Jurkat, Clone E6-1 (cell line): ENCODE measurements at regions not wholly inside any gene's neighbourhood (a gene's known extent, or its start where the extent isn't known, plus 50 kb on each side); places are given as distances from the start of the nearest gene placed in this dataset.
A peak's percentile ranks its signal among the peaks of the same experiment; 100 is the strongest.
"Not testable (repeated sequence)": the region's sequence is repeated elsewhere in the genome, so short reads cannot be mapped to it uniquely, and the experiment has no call there.

Experiments used
- DNase-seq: peaks from one replicate; pipeline ENCODE4 v3.0.0-alpha.2; 2011; ENCODE audit warnings: low read depth, low spot score
- H3K4me3 ChIP-seq: 2 replicates; pipeline ENCODE4 v1.5.1; 2011; ENCODE audit warnings: mild to moderate bottlenecking, low read length, control low read depth, moderate library complexity

DNA sequence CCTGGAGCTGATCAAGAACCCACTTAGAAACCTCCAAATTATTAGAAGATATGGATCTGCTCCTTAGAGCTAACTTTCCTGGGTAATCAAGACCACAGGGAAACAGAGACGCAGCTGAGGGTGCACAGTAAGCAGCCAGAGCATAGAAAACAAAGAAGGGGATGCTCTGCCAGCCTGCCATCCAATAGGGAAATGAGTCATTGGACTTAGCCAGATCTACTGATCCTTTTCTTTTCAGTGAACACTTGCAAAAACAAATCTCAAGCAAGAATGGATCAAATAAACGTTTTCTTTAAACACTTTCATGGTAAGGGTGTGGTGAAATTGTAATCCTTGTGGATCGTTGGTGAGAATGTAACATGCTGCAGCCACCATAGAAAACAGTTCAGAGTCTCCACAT lies 474.0 kb downstream of the LTN1 start:
- no peak for DNase-seq
- H3K4me3 ChIP-seq: no peak overlapping the region

DNA sequence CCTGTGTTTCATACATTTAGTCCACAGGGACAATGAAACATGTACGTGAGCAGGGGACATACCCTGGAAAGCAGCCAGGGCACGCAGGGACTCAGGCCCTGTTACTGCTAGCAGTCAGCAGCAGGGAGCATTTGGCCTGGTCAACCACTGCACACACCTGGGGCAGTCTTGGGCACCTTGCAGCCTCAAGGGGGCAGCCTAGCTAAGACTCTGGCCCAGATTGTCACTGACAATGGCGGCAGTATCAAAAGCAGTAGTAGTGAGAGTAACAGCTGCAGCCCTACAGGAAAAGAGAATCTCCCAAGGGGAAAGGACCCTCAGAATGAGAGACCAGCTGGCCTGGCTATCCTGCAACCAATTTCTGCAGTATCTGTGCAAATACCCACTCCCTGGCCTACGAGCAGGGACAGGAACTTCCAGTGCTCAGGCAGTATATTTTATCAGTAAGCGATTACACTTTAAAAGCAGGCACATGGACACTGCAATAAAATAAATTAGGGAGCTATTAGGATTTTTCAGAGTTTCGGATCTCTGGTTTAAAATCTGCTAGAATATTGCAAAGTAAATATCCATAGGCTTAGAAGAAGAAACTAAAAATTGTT lies 475.6 kb downstream of the LTN1 start:
- H3K4me3 ChIP-seq: no peak overlapping the region
- peak; percentile 37 for DNase-seq

DNA sequence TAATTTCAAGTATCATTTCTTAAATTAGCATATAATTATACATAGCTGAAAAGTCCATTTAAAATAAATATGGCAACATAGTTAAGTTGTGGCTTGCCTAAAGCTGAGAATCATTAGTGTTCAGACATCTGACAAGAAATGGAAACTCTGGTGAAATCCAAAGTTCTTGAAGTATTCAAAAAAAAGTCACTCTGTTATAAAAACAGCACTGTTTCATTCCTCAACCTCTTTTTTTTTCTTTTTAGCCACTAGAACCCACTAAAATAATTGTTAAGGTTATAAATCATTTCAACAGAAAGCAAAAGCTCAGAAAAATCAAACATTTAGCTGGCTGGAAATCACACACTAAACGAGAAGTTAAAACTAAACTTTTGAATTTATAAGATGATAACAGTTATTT lies 476.7 kb downstream of the LTN1 start:
- no peak for DNase-seq
- no peak overlapping the region for H3K4me3 ChIP-seq

DNA sequence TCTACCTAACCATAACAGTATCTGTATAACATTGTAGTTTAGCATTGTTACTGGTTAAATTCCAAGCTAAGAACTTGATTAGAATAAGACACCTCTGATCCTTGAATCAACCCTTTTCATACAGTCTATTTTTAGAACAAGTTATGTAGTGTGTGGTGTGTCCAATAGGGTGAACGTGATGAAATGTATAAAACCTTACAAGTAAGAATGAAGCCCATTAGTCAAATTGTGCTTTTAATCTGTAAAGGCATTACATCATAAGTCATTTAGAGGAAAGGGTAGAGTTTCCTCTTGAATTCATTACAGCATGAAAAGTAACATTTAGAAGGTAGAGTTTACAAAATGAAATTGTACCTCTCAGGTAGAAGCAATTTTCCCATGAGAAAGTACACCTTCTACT lies 479.2 kb downstream of the LTN1 start:
- no peak for DNase-seq
- H3K4me3 ChIP-seq: no peak overlapping the region

DNA sequence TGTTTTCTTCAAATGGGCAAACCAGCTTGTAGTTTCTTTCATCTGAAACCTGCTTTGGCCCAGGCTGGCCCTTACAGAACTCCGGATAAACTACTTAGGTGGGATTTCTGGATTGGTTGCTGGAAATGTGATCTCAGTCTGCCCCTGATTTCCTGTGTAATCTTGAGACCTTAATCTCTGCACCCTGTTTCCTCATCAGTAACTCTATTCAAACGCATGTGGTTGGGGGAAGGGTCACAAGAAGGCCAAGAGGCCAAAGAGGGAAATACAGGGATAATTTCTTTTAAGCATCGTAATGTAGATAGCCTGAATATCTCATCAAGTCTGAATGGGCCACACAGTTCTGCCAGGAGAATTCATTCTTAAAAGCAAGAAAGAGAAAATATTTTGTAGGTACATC lies 483.6 kb downstream of the LTN1 start:
- no peak overlapping the region for H3K4me3 ChIP-seq
- no peak for DNase-seq

DNA sequence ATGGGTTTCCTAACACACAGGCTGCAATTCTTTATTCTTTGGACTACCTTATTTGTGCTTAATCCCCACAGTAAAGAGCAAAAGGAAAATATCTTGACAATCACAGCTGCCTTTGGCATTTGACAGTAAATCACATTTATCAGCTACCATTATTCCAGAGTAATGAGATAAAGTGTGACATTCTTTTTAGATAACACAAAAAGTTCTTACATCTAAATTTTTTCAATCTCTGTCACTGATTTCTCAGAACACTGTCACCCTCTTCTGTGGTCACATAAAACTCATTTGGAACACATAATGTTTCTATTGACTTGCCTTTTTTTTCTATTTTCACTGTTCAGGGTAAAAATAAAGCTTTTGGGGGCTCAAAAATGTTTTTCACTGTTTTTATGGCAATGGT lies 484.6 kb downstream of the LTN1 start:
- no peak for DNase-seq
- no peak overlapping the region for H3K4me3 ChIP-seq

DNA sequence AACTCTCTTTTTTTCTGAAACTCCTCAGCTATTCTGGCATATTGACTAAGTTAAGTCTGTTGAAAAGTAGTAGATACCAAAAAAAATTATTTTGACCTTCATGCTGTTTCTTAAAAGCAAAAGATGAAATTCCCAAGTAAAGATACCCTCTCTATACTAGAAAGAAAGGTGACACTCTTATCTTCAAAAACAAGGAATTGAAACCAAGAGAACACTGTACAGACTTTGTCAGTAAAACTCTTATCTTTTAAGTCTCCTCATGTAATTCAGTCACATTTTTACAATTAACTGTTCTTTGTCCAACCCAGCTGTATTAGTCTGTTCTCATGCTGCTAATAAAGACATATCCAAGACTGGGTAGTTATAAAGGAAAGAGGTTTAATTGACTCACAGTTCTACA lies 496.2 kb downstream of the LTN1 start:
- H3K4me3 ChIP-seq: no peak overlapping the region
- DNase-seq: no peak

DNA sequence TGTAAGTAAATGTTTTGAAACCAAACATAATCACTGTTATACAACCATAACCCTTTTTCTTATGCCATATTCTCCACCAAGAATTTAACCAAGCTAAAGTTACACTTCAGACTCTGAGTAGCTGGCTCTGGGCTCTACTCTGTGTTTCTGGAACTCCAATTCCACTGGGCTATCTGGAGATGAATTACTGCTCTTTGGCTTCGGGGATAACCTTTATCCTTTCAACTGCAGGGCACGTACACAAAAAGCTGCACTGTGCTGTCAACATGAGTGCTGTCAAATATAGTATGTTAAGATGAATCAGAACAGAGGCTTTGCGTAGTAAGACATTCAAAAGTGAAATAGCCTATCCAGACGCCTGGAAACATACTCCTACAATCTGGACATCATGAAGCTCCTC lies 500.6 kb downstream of the LTN1 start:
- DNase-seq: no peak

DNA sequence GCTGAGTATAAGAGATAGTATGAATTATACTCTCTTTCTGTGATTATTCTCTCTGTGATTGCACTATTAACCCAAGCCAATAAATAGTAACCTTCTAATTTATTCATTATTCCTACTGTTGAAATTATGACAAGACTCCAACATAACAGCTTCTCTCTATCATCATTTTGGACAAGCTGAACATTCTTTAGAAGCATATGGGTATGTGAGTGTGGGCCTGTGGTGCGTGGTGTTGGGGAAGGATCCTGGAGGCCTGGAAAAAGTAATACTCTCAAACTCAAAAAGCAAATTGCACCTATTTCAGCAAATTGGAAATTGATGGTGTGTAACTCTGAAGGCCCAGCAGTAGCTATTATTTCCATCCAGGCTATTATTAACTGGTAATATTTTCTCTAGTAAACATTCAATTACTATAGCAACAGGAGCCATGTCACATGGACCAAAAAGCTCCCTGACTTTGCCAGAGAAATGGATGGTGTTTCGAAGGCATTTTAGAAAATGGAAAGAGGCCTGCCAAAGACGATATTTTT lies 502.8 kb downstream of the LTN1 start:
- H3K4me3 ChIP-seq: no peak overlapping the region
- no peak for DNase-seq

More for the DNA sequence above, 500.6 kb downstream of the LTN1 start:
- H3K4me3 ChIP-seq: no peak overlapping the region

DNA sequence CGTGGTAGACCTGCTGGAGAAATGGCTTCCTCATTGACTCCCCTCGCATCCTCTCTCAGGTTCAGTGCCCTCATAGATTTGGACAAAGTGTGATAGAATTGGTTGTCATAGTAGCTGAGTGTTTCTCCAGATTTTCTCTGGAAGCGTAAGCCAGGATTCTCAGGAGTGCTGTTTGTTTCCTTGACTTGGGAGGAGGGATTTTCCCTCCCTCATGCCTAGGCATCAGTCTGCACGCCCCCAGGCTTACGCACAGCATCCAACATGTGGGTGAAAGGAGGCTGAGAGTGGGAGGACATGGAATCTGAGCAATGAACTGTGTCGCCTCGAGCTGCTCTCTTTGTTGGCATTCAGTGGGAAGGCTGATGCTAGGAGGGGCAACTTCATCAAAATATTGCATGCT lies 503.5 kb downstream of the LTN1 start:
- no peak overlapping the region for H3K4me3 ChIP-seq
- no peak for DNase-seq

DNA sequence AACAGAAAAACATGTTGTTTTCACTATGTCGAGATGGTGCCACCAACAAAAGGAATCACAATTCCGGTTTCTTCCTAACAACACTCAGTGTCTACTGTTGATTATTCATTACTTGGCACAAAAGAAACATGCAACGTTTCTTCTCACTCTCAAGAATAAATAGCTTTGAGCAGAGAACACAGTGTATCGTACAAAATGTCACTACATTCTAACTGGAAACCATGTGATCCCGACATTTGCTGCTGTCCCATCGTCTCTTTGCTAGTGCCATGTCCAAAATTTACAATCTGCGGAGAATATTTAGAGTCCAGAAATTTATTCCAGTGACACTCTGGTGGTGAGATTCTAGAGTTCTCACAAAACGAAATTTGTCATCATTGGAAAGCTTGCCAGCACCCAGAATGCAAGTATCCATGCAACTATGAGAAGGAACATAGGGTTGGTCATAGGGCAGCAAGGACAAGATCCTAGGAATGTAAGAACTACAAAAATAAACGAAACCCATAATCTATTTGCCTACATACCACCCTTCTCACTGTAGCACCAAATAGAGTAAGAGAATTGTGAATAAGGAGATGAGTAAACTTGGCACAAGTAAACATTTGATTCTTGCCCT lies 505.1 kb downstream of the LTN1 start:
- DNase-seq: no peak

DNA sequence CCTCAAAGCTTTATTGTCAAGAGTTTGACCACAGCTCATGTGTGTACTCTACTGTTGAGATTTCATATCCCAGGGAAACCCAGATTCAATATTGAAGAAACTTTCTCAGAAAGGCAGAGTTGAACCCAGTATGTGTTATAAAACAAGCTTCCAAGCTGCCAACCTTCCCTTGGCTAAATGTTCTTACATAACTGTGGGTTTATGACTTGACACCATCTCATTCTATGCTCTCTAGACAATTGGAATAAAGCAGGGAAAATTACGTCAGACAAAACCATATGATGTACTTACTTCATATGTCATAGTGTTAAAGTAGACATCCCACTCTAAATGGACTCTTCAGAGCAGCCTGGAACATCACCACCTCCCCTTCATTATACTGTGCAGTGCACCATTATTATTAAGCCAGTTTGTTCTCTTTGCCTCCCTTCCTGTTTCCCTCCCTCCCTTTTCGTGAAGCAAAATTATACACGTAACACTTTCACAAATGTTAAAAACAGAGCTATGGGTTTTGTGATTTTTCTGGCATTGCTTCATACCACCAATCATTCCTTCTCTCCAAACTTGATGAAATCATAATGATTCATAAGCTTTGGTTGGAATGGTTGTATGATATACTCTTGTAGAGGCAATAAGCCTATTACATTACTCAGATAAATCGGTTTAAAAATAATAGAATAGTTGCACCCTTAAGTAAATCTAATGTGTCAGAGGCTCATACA lies 507.2 kb downstream of the LTN1 start:
- DNase-seq: no peak

More for the DNA sequence above, 505.1 kb downstream of the LTN1 start:
- H3K4me3 ChIP-seq: no peak overlapping the region

DNA sequence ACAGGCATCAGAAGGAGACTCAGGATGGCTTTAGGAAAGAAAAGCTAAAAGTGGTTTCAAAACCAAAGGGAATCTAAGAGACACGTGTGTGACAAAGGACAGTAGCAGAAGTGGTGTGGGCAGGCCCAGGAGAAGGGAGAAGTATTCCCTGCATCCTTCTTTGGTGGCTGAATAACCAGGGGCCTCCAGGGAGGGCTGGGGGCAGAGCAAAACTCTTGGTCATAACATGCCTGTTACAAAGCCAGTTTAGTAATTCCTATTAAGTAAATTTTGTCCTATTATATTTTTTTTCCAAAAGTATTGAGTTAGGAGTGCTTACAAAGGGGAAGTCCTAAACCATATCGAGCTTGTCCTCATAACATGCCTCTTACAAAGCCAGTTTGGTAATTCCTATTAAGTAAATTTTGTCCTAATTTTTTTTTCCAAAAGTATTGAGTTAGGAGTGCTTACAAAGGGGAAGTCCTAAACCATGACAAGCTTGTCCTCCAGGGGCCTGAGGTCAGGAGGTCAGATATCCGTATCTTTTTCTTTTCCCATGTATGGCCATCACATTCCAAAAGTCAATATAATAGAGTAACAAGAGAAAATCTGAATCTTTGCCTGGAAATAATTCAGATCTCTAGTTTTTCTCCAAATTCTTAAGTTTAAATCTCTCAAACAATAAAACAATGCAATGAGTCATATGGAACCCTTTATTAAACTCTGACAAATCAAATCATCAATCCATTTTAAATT lies 509.2 kb downstream of the LTN1 start:
- H3K4me3 ChIP-seq: no peak overlapping the region

More for the DNA sequence above, 507.2 kb downstream of the LTN1 start:
- H3K4me3 ChIP-seq: no peak overlapping the region

DNA sequence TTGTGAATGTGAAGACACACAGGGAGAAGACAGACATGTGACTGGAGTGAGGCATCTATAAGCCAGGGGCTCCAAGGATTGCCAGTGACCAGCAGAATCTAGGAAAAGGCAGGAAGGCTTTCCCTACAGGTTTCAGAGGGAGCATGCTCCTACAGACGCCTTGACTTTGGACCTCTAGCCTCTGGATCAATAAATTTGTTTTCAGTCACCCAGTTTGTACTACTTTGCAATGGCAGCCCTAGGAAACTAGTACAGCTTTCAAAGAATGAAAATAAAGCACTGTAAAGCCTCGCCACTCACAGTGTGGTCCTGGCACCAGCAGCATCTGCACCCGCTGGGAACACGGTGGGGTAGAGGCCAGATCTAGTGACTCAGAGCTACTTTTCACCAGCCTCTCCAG lies 510.0 kb downstream of the LTN1 start:
- DNase-seq: no peak
- no peak overlapping the region for H3K4me3 ChIP-seq

More for the DNA sequence above, 509.2 kb downstream of the LTN1 start:
- no peak for DNase-seq

DNA sequence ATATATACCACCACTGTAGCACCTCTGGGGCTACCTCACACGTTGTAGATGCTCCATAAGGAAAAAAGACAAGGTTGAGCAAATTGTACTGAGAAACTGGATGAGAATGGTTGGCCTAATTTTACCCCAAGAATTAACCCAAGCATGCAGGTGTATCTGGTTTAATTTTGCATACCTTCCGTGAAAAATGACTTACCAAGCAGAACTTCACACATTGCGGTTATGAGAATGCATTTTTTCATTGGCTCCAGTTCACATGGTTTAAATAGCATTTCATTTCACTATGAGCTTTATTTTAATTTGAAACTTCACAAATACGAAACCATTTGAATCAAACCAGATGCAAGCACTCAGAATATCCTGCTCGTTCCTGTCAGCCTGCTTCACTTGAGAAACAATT lies 512.2 kb downstream of the LTN1 start:
- no peak for DNase-seq
- H3K4me3 ChIP-seq: no peak overlapping the region

DNA sequence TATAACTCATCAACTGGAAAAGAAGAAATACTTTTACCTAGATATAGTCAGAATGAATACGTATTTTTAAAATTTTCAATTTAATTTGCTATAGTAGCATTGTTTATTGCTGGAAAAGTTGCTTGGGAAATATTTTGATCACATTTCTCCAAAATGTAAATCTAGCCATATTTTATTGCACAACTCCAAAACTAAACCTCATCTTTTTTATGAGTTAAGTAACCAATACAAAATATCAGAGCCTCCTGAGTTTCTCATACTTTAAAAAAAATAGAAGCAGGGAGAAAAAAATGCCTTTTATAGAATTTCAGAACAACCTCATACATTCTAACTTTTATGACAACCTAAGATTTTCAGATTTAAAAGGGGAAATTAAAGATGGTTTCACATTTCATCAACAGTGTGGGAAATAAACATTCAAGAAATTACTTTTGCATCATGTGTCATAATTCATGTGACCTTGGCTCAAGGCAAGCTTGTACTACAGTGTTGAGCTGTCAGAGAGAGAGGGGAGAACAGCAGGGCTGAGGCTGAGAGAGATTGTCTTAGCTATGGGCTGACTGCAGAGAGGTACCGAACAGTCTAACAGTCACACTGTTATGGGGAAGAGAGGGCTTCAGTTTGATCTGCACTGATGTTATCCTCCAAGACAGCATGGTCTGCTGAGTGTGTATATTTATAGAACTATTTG lies 519.0 kb downstream of the LTN1 start:
- no peak for DNase-seq
- no peak overlapping the region for H3K4me3 ChIP-seq

DNA sequence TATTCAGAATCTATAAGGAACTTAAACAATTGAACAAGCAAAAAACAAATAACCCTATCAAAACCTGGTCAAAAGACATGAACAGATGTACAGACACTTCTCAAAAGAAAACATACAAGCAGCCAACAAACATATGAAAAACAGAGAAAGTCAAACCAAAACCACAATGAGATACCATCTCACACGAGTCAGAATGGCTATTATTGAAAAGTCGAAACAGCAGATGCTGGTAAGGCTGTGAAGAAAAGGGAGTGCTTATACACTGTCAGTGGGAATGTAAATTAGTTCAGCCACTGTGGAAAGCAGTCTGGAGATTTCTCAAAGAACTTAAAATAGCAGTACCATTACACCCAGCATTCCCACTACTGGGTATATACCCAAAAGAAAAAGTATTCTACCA lies 520.1 kb downstream of the LTN1 start:
- DNase-seq, H3K4me3 ChIP-seq: not testable (repeated sequence)

DNA sequence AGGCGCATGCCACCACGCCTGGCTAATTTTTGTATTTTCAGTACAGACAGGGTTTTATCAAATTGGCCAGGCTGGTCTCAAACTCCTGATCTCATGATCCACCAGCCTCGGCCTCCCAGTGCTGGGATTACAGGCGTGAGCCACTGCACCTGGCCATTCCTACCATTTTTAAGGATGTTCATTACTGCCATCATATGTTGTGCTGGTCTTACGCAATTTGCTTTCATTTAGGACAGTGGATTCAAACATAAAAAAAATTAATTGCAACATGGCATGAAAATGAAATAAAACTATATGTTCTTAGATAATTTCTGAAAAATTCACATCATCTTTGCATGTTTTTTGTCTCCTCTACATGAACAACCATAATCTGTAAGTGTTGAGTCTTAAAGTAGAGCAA lies 527.7 kb downstream of the LTN1 start:
- no peak for DNase-seq
- no peak overlapping the region for H3K4me3 ChIP-seq

DNA sequence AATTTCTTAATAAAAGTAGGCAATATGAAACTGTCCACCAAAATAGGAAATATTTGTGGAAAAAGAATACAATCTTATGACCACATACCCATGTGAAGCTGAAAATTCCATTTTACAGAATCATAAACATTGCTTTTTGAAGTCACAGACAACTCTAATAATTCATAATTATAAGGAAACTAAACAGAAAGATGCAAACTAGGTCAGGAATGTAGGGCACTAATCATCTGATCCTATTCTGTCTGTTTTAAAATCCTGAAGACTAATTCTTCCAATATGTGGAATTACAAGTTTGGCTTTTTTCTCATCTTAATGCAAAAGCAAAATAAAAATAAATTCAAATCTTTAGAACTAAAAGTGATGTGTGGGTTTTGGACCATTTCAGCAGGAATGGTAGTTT lies 528.6 kb downstream of the LTN1 start:
- H3K4me3 ChIP-seq: no peak overlapping the region
- no peak for DNase-seq
